K562 (cell line): ENCODE measurements at regions not wholly inside any gene's neighbourhood (a gene's known extent, or its start where the extent isn't known, plus 50 kb on each side); places are given as distances from the start of the nearest gene placed in this dataset.

Experiments used
- ATAC-seq: fragments of 200-7000 bp; cut with Tn5 transposase; 3 replicates; pipeline ENCODE4 v1.9.1; 2020; ENCODE audit warnings: moderate library complexity
- BruUV-seq: library from RNA; stranded (reverse); fragments of 400-500 nt; replicated peaks from 2 replicates; lab custom pipeline; 2021; lab: Mats Ljungman, UMichigan
- CTCF ChIA-PET: fragments of 300-600 bp; formaldehyde crosslinking; extraction: SDS; loops from one replicate; lab custom pipeline; 2021; ENCODE audit warnings: low intra/inter-chr PET ratio; lab: Yijun Ruan, JAX
- POLR2A ChIA-PET: fragments of 300-600, 350-650 bp; sonication (Branson Sonifier 250); formaldehyde crosslinking; extraction: SDS; loops from one replicate; lab custom pipeline; 2021; ENCODE audit warnings: antibody characterized with exemption, inconsistent platforms; lab: Yijun Ruan, JAX
- DNase-seq, 4 experiments: peaks; one replicate each; pipeline versions ENCODE4 v3.0.0 to v3.0.0-alpha.2; 2011 to 2018; ENCODE audit warnings: low spot score in 3 of 4, mixed read lengths in 3 of 4; ENCODE audit errors: extremely low read depth in 1 of 4
- FAIRE-seq: peaks from 2 replicates; lab custom pipeline; 2011; peaks lifted over from hg19 to GRCh38; lab: Jason Lieb, UNC
- H2AFZ ChIP-seq: 2 replicates; pipeline ENCODE4 v1.6.0; 2011; ENCODE audit warnings: low read depth, low read length, control low read depth, inconsistent platforms
- H3K27ac ChIP-seq: fragments of 200-600 bp; 3 replicates; pipeline ENCODE4 v1.8.0; 2011; ENCODE audit warnings: low read depth, mild to moderate bottlenecking, control low read depth, inconsistent platforms, low read length, moderate library complexity, mixed read lengths; ENCODE audit errors: extremely low read depth
- H3K27me3 ChIP-seq, 2 experiments: fragments of 300-600 bp in 1 of 2; 2 replicates in 1 of 2; 3 replicates in 1 of 2; pipeline versions ENCODE4 v1.6.0 to v1.8.0; 2011; ENCODE audit warnings: inconsistent platforms in 2 of 2, low read length in 2 of 2, mild to moderate bottlenecking in 1 of 2, mixed read lengths in 1 of 2, moderate library complexity in 1 of 2; ENCODE audit not compliant: control insufficient read depth in 2 of 2, insufficient read depth in 2 of 2
- H3K36me3 ChIP-seq: fragments of 300-600 bp; 3 replicates; pipeline ENCODE4 v1.8.0; 2011; ENCODE audit warnings: mild to moderate bottlenecking, low read length, inconsistent platforms; ENCODE audit not compliant: control insufficient read depth, insufficient read depth
- H3K4me1 ChIP-seq, 2 experiments: fragments of 200-600 bp in 1 of 2; replicated peaks in 1 of 2; 2 replicates in 1 of 2; 3 replicates in 1 of 2; pipeline versions ENCODE4 v1.5.1 to v1.8.0; 2011; ENCODE audit warnings: inconsistent platforms in 2 of 2, low read length in 2 of 2, mild to moderate bottlenecking in 1 of 2, mixed read lengths in 1 of 2, moderate library complexity in 1 of 2; ENCODE audit not compliant: control insufficient read depth in 2 of 2, insufficient read depth in 2 of 2
- H3K4me2 ChIP-seq: 2 replicates; pipeline ENCODE4 v1.6.1; 2011; ENCODE audit warnings: low read length, control low read depth, inconsistent platforms, mixed read lengths; ENCODE audit not compliant: insufficient read depth
- H3K4me3 ChIP-seq: fragments of 200-600 bp; sonication (generic), shearing (Covaris generic); 2 replicates; pipeline ENCODE4 v1.5.1; 2016; ENCODE audit warnings: control low read depth, inconsistent platforms
- H3K79me2 ChIP-seq: fragments of 200-600 bp; 3 replicates; pipeline ENCODE4 v1.8.0; 2011; ENCODE audit warnings: low read length, inconsistent platforms; ENCODE audit not compliant: control insufficient read depth, insufficient read depth
- H3K9ac ChIP-seq, 2 experiments: 2 replicates each; pipeline versions ENCODE4 v1.6.0 to v1.6.1; 2011; ENCODE audit warnings: low read depth in 2 of 2, low read length in 2 of 2, control low read depth in 1 of 2, inconsistent platforms in 1 of 2, mild to moderate bottlenecking in 1 of 2, mixed read lengths in 1 of 2; ENCODE audit not compliant: insufficient read depth in 1 of 2
- H3K9me1 ChIP-seq: one replicate; pipeline ENCODE4 v1.6.0; 2011; ENCODE audit warnings: inconsistent platforms, mild to moderate bottlenecking, low read length, moderate library complexity; ENCODE audit not compliant: control insufficient read depth, insufficient read depth
- H3K9me3 ChIP-seq: replicated peaks from 2 replicates; pipeline ENCODE4 v1.5.1; 2011; ENCODE audit warnings: low read depth, low read length, inconsistent platforms; ENCODE audit not compliant: control insufficient read depth, insufficient read depth
- H4K20me1 ChIP-seq: replicated peaks from 2 replicates; pipeline ENCODE4 v1.6.1; 2011; ENCODE audit warnings: low read length, inconsistent platforms, mixed read lengths; ENCODE audit not compliant: control insufficient read depth, insufficient read depth
- GATA2 ChIP-seq: sonication (generic); formaldehyde crosslinking; IDR thresholded peaks from 2 replicates; pipeline ENCODE4 v1.4.0; 2020; ENCODE audit warnings: mild to moderate bottlenecking, missing genetic modification reagents
- IRF2 ChIP-seq: sonication (generic); formaldehyde crosslinking; IDR thresholded peaks from 2 replicates; pipeline ENCODE4 v1.8.1; 2022; ENCODE audit warnings: mild to moderate bottlenecking, missing genetic modification reagents
- NR1H2 ChIP-seq: sonication (generic); formaldehyde crosslinking; IDR thresholded peaks from 2 replicates; pipeline ENCODE4 v1.4.0; 2020; ENCODE audit warnings: mild to moderate bottlenecking, missing genetic modification reagents
- SETDB1 ChIP-seq: IDR thresholded peaks from one replicate; pipeline ENCODE4 v1.6.1; 2012; ENCODE audit warnings: low read length, control low read depth, inconsistent platforms
- SMAD3 ChIP-seq: fragments of 450-650 bp; formaldehyde crosslinking; conservative IDR thresholded peaks from 2 replicates; pipeline ENCODE4 v1.4.0; 2020; ENCODE audit warnings: mild to moderate bottlenecking
- SMARCB1 ChIP-seq: IDR thresholded peaks from 2 replicates; pipeline ENCODE4 v1.6.1; 2011; ENCODE audit warnings: improper control_type of control experiment, low read depth; ENCODE audit not compliant: insufficient read length
- SREBF2 ChIP-seq: sonication (generic); formaldehyde crosslinking; IDR thresholded peaks from 2 replicates; pipeline ENCODE4 v1.4.0; 2020; ENCODE audit warnings: mild to moderate bottlenecking, missing genetic modification reagents
- TAF1 ChIP-seq: IDR thresholded peaks from 2 replicates; pipeline ENCODE4 v1.6.1; 2011; ENCODE audit warnings: mild to moderate bottlenecking, low read length, moderate library complexity; ENCODE audit not compliant: insufficient read depth, control insufficient read depth, severe bottlenecking; ENCODE audit errors: extremely low read depth
- ZBTB17 ChIP-seq: fragments of 450-650 bp; formaldehyde crosslinking; IDR thresholded peaks from 2 replicates; pipeline ENCODE4 v1.4.0; 2020; ENCODE audit warnings: mild to moderate bottlenecking
- ZNF263 ChIP-seq: sonication (generic); formaldehyde crosslinking; IDR thresholded peaks from 2 replicates; pipeline ENCODE4 v1.8.0; 2022; ENCODE audit warnings: mild to moderate bottlenecking, missing genetic modification reagents, borderline replicate concordance
- WGBS: fragments of 100-300 bp; shearing (Covaris generic); methylation state at CpG from one replicate; pipeline ENCODE4 v1.1.6; 2016; ENCODE audit warnings: low coverage, mixed read lengths; ENCODE audit not compliant: insufficient coverage; ENCODE audit errors: missing lambda C conversion rate; 5-methylcytosine and 5-hydroxymethylcytosine counted together
- in situ Hi-C: fragments of 300-500 bp; cut with MboI; formaldehyde crosslinking; loops from 4 replicates; pipeline ENCODE4 v1.15.0; 2018; ENCODE audit warnings: inconsistent platforms, mixed read lengths
- intact Hi-C: fragments of 100-400 bp; cut with micrococcal nuclease; formaldehyde crosslinking; loops from 2 replicates; pipeline ENCODE4 v1.14.2; 2022
- TF ChIP-seq, protein P1 (sequence below): fragments of 250-450 bp; sonication (Bioruptor Pico); IDR thresholded peaks from 2 replicates; pipeline ENCODE4 v1.5.0; 2020; ENCODE audit warnings: mild to moderate bottlenecking
- TF ChIP-seq, protein P2 (sequence below): fragments of 450-650 bp; formaldehyde crosslinking; IDR thresholded peaks from 2 replicates; pipeline ENCODE4 v1.4.0; 2020; ENCODE audit warnings: mild to moderate bottlenecking, mixed read lengths
- TF ChIP-seq, protein P3 (sequence below): IDR thresholded peaks from 3 replicates; pipeline ENCODE4 v1.6.1; 2011; ENCODE audit warnings: borderline replicate concordance, mild to moderate bottlenecking, moderate library complexity; ENCODE audit not compliant: insufficient read length; ENCODE audit errors: extremely low read depth
- TF ChIP-seq, protein P4 (sequence below): fragments of 250-450 bp; sonication (Bioruptor Pico); IDR thresholded peaks from 2 replicates; pipeline ENCODE4 v1.8.0; 2021; ENCODE audit warnings: mild to moderate bottlenecking, moderate library complexity
- TF ChIP-seq, protein P5 (sequence below): fragments of 450-650 bp; formaldehyde crosslinking; IDR thresholded peaks from 2 replicates; pipeline ENCODE4 v1.4.0; 2022; ENCODE audit warnings: mild to moderate bottlenecking, moderate library complexity

DNA sequence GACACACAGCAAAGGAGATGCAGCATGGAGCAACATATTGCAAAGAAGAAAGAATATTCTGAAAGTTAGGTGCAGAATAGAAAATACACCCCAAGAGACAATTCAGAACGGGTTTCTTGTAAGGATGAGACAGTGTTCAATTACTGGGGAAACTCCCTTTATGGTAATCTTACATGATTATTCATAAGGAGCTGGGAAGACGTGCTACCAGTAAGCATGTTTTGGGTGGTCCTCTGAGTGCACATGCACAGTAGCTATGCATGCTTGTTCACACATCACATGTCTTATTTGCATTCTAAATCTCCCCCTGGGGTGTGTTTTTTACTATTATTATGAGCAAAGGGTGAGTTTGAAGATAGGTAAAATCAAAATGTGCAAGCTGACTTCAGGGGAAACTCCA, 1448.8 kb downstream of the TECRL start:
- WGBS, result 0% methylated on average over 2 of the region's 2 CpGs
- TF ChIP-seq SREBF2 (CRISPR knock-in tag), result no peak
- no peak for TF ChIP-seq NR1H2 (CRISPR knock-in tag)
- TF ChIP-seq, protein P1, sequence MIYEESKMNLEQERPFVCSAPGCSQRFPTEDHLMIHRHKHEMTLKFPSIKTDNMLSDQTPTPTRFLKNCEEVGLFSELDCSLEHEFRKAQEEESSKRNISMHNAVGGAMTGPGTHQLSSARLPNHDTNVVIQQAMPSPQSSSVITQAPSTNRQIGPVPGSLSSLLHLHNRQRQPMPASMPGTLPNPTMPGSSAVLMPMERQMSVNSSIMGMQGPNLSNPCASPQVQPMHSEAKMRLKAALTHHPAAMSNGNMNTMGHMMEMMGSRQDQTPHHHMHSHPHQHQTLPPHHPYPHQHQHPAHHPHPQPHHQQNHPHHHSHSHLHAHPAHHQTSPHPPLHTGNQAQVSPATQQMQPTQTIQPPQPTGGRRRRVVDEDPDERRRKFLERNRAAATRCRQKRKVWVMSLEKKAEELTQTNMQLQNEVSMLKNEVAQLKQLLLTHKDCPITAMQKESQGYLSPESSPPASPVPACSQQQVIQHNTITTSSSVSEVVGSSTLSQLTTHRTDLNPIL (CRISPR knock-in tag), result no peak
- no peak for TF ChIP-seq SMARCB1
- TF ChIP-seq, protein P2, sequence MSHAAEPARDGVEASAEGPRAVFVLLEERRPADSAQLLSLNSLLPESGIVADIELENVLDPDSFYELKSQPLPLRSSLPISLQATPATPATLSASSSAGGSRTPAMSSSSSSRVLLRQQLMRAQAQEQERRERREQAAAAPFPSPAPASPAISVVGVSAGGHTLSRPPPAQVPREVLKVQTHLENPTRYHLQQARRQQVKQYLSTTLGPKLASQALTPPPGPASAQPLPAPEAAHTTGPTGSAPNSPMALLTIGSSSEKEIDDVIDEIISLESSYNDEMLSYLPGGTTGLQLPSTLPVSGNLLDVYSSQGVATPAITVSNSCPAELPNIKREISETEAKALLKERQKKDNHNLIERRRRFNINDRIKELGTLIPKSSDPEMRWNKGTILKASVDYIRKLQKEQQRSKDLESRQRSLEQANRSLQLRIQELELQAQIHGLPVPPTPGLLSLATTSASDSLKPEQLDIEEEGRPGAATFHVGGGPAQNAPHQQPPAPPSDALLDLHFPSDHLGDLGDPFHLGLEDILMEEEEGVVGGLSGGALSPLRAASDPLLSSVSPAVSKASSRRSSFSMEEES, result no peak
- no peak for TF ChIP-seq IRF2 (CRISPR knock-in tag)
- TF ChIP-seq GATA2 (CRISPR knock-in tag), result no peak
- TF ChIP-seq, protein P3, sequence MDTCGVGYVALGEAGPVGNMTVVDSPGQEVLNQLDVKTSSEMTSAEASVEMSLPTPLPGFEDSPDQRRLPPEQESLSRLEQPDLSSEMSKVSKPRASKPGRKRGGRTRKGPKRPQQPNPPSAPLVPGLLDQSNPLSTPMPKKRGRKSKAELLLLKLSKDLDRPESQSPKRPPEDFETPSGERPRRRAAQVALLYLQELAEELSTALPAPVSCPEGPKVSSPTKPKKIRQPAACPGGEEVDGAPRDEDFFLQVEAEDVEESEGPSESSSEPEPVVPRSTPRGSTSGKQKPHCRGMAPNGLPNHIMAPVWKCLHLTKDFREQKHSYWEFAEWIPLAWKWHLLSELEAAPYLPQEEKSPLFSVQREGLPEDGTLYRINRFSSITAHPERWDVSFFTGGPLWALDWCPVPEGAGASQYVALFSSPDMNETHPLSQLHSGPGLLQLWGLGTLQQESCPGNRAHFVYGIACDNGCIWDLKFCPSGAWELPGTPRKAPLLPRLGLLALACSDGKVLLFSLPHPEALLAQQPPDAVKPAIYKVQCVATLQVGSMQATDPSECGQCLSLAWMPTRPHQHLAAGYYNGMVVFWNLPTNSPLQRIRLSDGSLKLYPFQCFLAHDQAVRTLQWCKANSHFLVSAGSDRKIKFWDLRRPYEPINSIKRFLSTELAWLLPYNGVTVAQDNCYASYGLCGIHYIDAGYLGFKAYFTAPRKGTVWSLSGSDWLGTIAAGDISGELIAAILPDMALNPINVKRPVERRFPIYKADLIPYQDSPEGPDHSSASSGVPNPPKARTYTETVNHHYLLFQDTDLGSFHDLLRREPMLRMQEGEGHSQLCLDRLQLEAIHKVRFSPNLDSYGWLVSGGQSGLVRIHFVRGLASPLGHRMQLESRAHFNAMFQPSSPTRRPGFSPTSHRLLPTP, result no peak
- TF ChIP-seq SETDB1, result no peak
- TF ChIP-seq, protein P4, sequence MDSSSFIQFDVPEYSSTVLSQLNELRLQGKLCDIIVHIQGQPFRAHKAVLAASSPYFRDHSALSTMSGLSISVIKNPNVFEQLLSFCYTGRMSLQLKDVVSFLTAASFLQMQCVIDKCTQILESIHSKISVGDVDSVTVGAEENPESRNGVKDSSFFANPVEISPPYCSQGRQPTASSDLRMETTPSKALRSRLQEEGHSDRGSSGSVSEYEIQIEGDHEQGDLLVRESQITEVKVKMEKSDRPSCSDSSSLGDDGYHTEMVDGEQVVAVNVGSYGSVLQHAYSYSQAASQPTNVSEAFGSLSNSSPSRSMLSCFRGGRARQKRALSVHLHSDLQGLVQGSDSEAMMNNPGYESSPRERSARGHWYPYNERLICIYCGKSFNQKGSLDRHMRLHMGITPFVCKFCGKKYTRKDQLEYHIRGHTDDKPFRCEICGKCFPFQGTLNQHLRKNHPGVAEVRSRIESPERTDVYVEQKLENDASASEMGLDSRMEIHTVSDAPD (CRISPR knock-in tag), result no peak
- TF ChIP-seq TAF1, result no peak
- TF ChIP-seq, protein P5, sequence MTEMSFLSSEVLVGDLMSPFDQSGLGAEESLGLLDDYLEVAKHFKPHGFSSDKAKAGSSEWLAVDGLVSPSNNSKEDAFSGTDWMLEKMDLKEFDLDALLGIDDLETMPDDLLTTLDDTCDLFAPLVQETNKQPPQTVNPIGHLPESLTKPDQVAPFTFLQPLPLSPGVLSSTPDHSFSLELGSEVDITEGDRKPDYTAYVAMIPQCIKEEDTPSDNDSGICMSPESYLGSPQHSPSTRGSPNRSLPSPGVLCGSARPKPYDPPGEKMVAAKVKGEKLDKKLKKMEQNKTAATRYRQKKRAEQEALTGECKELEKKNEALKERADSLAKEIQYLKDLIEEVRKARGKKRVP, result no peak
- TF ChIP-seq ZNF263 (CRISPR knock-in tag), result no peak
- no peak for TF ChIP-seq SMAD3 (CRISPR knock-in tag)
- TF ChIP-seq ZBTB17, result no peak

More for the DNA sequence above, 1448.8 kb downstream of the TECRL start:
- DNase-seq (no peak), FAIRE-seq (no peak), ATAC-seq (no peak)
- Histone ChIP-seq H3K27ac (no peak overlapping the region), H2AFZ (no peak overlapping the region), H3K36me3 (no peaks in the 10 kb centered on the region), H3K9me3 (no peaks in the 10 kb centered on the region; the same call in 1 of the 2 replicates), H3K27me3 (no peaks in the 10 kb centered on the region), H3K4me1 (no peaks in the 10 kb centered on the region), H3K4me3 (no peak overlapping the region), H4K20me1 (no peaks in the 10 kb centered on the region), H3K9ac (no peak overlapping the region), H3K9me1 (no peaks in the 10 kb centered on the region), H3K4me2 (no peak overlapping the region), H3K79me2 (no peaks in the 10 kb centered on the region)
- intact Hi-C loops (no loop called here), in situ Hi-C loops (no loop called here)
- POLR2A ChIA-PET, result no interaction called here
- BruUV-seq, result no TSS peak
- CTCF ChIA-PET, result no interaction called here
